22Rv1 (cell line): ENCODE measurements at regions not wholly inside any gene's neighbourhood (a gene's known extent, or its start where the extent isn't known, plus 50 kb on each side); places are given as distances from the start of the nearest gene placed in this dataset.

Experiments
- CTCF ChIP-seq: fragments of 450-650 bp; IDR thresholded peaks from 2 replicates; pipeline ENCODE4 v1.5.1; 2017; ENCODE audit warnings: mild to moderate bottlenecking
- ZFX ChIP-seq: fragments of 450-650 bp; IDR thresholded peaks from 2 replicates; pipeline ENCODE4 v1.6.1; 2017; ENCODE audit warnings: antibody characterized with exemption, borderline replicate concordance

- no peak for TF ChIP-seq CTCF
- no peak for TF ChIP-seq ZFX
Measured at GRCh38 chr6:84882768-84883766, 118.7 kb upstream of the TBX18 start.
